ENCODE measurements at regions not wholly inside any gene's neighbourhood (a gene's known extent, or its start where the extent isn't known, plus 50 kb on each side); places are given as distances from the start of the nearest gene placed in this dataset.

DNA sequence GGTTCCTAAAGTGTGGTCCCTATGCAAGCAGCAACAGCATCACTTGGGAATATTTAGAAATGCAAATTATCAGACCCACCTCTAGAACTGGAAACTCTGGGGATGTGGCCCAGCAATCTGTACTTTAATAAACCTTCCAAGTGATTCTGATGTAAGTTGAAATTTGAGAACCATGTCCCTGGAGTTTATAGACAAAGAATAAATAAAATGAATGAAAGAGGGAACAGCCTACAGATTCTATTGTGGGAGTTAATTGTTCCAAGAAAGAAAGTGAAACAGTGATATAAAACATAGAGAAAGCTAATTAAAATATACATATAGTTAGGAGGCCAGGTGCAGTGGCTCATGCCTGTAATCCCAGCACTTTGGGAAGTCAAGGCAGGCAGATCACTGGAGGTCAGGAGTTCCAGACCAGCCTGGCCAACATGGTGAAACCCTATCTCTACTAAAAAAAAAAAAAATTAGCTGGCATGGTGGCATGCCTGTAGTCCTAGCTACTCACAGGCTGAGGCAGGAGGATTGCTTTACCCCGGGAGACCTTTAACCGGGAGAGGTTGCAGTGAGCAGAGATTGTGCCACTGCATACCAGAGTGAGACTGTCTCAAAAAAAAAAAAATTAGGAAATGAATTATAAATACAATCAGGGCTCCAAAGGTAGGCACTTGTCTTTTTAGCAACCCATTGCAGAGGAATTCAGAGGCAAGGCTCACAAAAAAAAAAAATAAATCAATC is 507.5 kb downstream of the NAV3 start:
- TF ChIP-seq, protein P1, sequence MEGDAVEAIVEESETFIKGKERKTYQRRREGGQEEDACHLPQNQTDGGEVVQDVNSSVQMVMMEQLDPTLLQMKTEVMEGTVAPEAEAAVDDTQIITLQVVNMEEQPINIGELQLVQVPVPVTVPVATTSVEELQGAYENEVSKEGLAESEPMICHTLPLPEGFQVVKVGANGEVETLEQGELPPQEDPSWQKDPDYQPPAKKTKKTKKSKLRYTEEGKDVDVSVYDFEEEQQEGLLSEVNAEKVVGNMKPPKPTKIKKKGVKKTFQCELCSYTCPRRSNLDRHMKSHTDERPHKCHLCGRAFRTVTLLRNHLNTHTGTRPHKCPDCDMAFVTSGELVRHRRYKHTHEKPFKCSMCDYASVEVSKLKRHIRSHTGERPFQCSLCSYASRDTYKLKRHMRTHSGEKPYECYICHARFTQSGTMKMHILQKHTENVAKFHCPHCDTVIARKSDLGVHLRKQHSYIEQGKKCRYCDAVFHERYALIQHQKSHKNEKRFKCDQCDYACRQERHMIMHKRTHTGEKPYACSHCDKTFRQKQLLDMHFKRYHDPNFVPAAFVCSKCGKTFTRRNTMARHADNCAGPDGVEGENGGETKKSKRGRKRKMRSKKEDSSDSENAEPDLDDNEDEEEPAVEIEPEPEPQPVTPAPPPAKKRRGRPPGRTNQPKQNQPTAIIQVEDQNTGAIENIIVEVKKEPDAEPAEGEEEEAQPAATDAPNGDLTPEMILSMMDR (conservative IDR thresholded peaks at IDR 0.05; ENCODE audit: low read depth, low read length), result no peak
- no peak for TF ChIP-seq EZH2phosphoT487 (IDR thresholded peaks at IDR 0.05; ENCODE audit: borderline replicate concordance, low read length)
